SU-DHL-6 (cell line): ENCODE measurements at regions not wholly inside any gene's neighbourhood (a gene's known extent, or its start where the extent isn't known, plus 50 kb on each side); places are given as distances from the start of the nearest gene placed in this dataset.

Experiments
- EZH2phosphoT487 ChIP-seq: fragments of 200-600 bp; sonication (generic), shearing (Covaris generic); conservative IDR thresholded peaks from 2 replicates; pipeline ENCODE4 v1.6.1; 2018; ENCODE audit warnings: mild to moderate bottlenecking, antibody characterized with exemption, low read length, moderate library complexity, mixed read lengths
- TF ChIP-seq, protein P1 (sequence below): fragments of 200-600 bp; sonication (generic); IDR thresholded peaks from one replicate; pipeline ENCODE4 v1.5.1; 2017; ENCODE audit warnings: antibody characterized with exemption, mild to moderate bottlenecking, low read length, moderate library complexity; ENCODE audit not compliant: insufficient read depth, poor library complexity, severe bottlenecking

DNA sequence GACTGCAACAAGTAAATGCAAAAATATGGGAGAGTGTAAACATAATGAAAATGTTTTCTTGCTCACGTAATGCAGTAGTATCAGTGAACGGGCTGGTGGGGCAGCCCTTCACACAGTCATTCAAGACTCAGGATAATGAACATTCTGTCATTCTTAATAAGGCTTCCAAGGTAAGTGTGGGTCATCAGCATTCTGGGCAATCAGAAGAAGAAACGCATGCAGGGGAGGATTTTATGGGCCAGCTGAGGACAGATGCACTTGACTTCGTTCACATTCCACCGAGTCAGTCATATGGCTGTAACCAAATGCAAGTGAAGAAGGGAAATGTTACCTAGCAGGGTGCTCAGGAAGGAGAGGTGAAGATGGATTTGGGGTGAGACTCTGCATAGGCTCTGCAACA lies 68.0 kb upstream of the MAP9 start:
- TF ChIP-seq, protein P1, sequence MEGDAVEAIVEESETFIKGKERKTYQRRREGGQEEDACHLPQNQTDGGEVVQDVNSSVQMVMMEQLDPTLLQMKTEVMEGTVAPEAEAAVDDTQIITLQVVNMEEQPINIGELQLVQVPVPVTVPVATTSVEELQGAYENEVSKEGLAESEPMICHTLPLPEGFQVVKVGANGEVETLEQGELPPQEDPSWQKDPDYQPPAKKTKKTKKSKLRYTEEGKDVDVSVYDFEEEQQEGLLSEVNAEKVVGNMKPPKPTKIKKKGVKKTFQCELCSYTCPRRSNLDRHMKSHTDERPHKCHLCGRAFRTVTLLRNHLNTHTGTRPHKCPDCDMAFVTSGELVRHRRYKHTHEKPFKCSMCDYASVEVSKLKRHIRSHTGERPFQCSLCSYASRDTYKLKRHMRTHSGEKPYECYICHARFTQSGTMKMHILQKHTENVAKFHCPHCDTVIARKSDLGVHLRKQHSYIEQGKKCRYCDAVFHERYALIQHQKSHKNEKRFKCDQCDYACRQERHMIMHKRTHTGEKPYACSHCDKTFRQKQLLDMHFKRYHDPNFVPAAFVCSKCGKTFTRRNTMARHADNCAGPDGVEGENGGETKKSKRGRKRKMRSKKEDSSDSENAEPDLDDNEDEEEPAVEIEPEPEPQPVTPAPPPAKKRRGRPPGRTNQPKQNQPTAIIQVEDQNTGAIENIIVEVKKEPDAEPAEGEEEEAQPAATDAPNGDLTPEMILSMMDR, result no peak
- TF ChIP-seq EZH2phosphoT487, result no peak
